NOMO-1 (cell line): ENCODE measurements at regions not wholly inside any gene's neighbourhood (a gene's known extent, or its start where the extent isn't known, plus 50 kb on each side); places are given as distances from the start of the nearest gene placed in this dataset.

Experiments
- DNase-seq, 2 experiments: peaks; one replicate each; lab custom pipeline; 2025; ENCODE audit not compliant: unreplicated experiment in 2 of 2; lab: John Stamatoyannopoulos, UW

DNA sequence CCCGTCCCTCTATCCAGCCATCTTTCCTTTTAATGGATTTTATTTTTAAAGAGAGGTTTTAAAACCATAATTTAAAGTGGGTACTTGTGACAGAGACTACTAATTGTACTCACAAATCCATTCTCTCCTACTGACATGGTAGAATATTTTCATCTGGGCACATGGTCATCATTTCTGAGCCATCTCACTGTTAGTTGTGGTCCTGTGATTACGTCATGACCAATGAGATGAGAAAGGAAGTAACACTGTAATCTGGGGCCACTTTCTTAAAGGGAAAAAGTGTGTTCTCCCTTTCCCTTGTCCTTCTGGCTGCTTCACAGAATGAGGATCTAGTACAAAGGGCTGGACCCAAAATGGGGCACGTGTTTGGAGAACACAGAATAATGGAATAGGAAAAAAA, 538.7 kb downstream of the CMPK2 start:
- DNase-seq: no peak

DNA sequence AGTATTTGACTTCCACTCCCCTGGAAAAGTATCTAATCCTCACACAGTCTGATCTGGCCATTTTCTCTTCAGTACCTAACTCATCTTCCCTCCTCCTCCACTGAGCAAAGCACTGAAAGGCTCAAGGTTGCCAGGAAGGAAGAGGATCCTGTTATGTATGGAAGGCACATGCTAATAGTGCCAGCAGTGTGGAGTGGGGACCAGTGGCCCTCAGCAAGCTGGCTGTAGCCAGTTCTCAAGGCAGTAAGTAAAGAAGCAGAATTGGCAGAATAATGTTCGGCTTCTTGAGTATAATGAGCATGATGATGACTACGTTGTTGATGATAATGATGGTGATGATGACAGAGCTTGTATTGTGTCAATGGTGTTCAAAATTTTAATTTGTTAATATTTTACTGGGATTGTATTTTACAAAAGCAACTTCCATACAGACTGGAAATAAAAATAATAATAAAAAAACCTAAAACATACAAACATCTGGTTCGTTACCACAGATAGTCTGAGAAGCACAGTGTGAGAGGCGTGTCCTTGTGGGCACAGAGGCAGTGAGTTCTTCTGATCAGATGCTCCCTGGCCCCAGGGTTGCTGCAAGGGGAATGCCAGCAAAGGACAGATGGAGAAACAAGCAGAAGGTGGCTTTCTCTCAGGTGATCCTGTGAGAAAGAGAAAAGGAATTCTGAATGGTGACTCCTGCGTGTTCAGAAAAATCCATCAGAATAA, 528.8 kb downstream of the CMPK2 start:
- DNase-seq: no peak

DNA sequence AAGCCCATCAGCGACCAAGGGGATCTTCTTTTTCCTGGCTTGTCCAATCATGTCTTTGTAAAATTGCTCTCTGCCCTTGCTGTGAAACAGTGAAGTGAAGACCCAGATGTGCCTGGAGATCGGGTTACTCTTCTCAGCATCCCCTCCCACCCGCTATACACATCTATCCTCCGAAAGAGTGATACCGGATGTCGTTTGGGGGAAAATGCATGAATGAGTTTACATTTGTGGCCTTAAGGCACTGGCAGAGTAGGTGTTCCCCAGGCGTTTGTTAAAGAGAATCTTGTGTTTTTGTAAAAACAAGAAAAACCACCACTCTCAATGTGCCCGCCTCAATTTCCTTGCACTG, 528.3 kb downstream of the CMPK2 start:
- DNase-seq: no peak

DNA sequence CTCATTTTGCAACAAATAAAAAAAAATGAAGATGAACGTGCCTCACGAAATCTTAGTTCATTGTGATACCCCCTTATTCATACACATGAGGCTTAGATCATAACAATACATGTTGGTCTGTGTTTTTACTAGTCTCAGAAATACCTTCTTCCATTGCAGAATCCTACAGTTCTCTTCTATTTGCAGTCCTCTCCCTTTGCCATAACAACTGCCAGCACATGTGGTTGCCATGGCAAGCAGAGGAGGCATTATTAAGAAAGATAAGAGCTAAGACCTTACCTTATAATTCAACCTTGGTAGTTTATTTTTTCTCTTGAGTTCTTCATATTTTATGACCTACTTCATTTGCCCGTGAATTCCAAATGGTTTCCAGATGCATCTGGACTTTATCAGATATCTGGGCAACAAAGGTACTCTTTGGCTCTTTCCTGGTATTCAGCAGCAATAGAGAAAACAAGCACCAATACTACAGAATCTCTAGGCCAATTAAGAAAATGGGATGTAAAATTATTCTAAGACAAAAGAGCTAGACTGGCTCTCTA, 524.0 kb downstream of the CMPK2 start:
- no peak for DNase-seq

DNA sequence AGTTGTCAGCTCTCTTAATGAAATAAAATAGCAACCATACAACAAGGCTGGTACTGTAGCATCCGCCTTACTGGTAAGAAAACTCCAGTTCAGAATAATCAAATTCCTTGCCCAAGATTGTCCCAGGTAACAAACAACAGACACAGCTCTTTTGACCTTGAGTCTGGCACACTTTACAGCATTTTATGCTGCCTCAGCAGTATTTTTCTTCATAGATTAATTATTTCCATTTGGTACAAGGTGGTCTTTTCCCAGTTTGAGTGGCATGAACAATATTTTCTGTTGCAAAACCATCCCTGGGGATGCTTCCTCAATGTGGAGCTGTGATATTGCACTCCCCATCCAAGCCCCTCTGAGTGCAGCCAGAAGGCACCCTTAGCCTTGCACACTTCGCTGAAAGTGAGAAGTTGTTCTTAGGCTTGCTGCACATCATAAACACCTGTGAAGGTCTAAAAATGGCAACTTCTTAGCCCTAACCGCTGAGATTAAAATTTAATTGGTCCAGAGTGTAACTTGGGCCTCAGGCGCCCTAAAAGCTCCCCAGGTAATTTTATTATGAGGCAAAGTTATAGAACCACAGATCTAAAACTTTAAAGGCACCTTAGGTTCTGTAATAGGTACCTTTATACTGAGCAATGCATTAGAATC, 523.3 kb downstream of the CMPK2 start:
- DNase-seq: no peak

GRCh38 chr2:6343076-6343475, 522.6 kb downstream of the CMPK2 start:
- DNase-seq: no peak

- DNase-seq: no peak
Measured at GRCh38 chr2:6352247-6352646, 513.5 kb downstream of the CMPK2 start.

DNA sequence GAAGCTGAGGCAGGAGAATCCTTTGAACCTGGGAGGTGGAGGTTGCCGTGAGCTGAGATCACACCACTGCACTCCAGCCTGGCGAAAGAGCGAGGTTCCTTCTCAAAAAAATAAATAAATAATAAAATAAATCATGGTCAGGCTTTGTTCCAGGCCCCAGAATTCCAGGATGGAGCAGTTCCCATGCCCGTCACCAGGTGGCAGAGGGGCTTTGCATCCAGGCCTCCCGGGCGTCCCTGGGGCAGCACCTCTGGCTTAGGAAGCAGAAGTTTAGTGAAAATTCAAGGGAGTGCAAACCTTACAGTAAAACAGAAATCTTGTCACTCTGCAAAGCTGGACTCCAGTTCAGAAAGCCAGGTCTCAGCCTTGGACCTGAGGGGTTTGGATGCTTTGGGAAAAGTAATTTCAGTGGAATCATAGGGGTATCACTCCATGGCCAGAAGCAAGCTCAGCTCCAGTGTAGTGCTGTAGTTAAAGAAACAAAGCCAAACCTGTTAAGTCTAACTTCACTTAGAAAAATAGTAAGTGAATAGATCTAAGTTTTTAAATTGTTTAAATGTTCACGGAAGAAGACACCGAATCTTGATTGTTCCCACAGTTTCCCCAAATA, 512.7 kb downstream of the CMPK2 start:
- no peak for DNase-seq

GRCh38 chr2:6353669-6354068, 512.0 kb downstream of the CMPK2 start:
- DNase-seq: no peak

- DNase-seq: no peak
Measured at GRCh38 chr2:6354546-6354945, 511.2 kb downstream of the CMPK2 start.

GRCh38 chr2:6355886-6356761, 509.6 kb downstream of the CMPK2 start:
- DNase-seq: no peak

GRCh38 chr2:6358546-6358945, 507.2 kb downstream of the CMPK2 start:
- no peak for DNase-seq

- no peak for DNase-seq
Measured at GRCh38 chr2:6358985-6359384, 506.7 kb downstream of the CMPK2 start.

GRCh38 chr2:6359964-6360363, 505.7 kb downstream of the CMPK2 start:
- DNase-seq: no peak

- DNase-seq: no peak
Measured at GRCh38 chr2:6362671-6363450, 502.8 kb downstream of the CMPK2 start.

- no peak for DNase-seq
Measured at GRCh38 chr2:6368281-6368680, 497.4 kb downstream of the CMPK2 start.

DNA sequence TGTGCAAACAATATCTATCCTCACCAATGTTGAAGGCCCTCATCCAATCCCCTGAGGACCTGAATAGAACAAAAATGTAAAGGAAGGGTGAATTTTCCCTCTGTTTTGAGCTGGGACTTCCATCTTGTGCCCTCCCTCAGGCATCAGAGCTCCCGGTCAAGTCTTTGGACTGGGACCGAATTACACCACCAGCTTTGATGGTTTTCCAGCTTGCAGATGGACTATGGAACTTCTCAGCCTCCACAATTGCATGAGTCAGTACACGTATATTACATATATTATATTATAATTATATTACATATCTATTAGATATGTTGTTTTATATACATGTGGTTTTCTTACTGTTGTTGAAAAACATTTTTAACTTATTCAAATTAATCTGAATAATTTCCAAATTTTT, 496.4 kb downstream of the CMPK2 start:
- DNase-seq: no peak

GRCh38 chr2:6370753-6371551, 494.8 kb downstream of the CMPK2 start:
- no peak for DNase-seq

GRCh38 chr2:6372317-6372901, 493.3 kb downstream of the CMPK2 start:
- DNase-seq: no peak
